ENCODE measurements at regions not wholly inside any gene's neighbourhood (a gene's known extent, or its start where the extent isn't known, plus 50 kb on each side); places are given as distances from the start of the nearest gene placed in this dataset.

GRCh38 chr15:98146031-98146820, 185.7 kb downstream of the ARRDC4 start:
- ATAC-seq = no peak
- intact Hi-C loops (cut with micrococcal nuclease) = no loop called here
- Histone ChIP-seq H3K79me2 (ENCODE audit: insufficient read depth, low read length) (no peaks in the 10 kb centered on the region), H3K4me1 (ENCODE audit: control insufficient read depth in 1 of 2, insufficient read depth in 2 of 2, low read length in 2 of 2) (no peaks in the 10 kb centered on the region), H4K20me1 (ENCODE audit: insufficient read depth) (no peaks in the 10 kb centered on the region; the same call in 1 of the 2 replicates), H3K36me3 (ENCODE audit: control insufficient read depth in 1 of 2, insufficient read depth in 2 of 2, low read length in 2 of 2) (no peaks in the 10 kb centered on the region), H3K9ac (ENCODE audit: low read length) (no peak overlapping the region), H3K9me3 (ENCODE audit: control insufficient read depth in 1 of 2, insufficient read depth in 1 of 2, low read depth in 1 of 2, low read length in 2 of 2) (no peaks in the 10 kb centered on the region), H3K4me2 (ENCODE audit: low read length) (no peak overlapping the region), H2AFZ (ENCODE audit: low read depth, low read length, poor library complexity, severe bottlenecking) (no peak overlapping the region), H3K27ac (ENCODE audit: low read depth, low read length) (no peak overlapping the region), H3K9me2 (ENCODE audit: insufficient read depth) (no peaks in the 10 kb centered on the region), H3K4me3 (replicated peaks in 1 of 2; ENCODE audit: low read depth in 1 of 2, low read length in 2 of 2) (no peak overlapping the region), H3K27me3 (ENCODE audit: insufficient read depth, low read length) (no peaks in the 10 kb centered on the region)
- BruUV-seq (replicated peaks) = no TSS peak
- ChIA-PET RAD21 (ENCODE audit: low non-redundant PET in 1 of 2, low total read pairs in 2 of 2, uncharacterized antibody in 2 of 2, unreplicated experiment in 2 of 2) (no interaction called here), POLR2A (no interaction called here), CTCF (no interaction called here)
- TF ChIP-seq YY1 (IDR thresholded peaks at IDR 0.05; ENCODE audit: extremely low read depth, insufficient replicate concordance, low read depth, low read length) (no peak), EZH2 (IDR thresholded peaks at IDR 0.05) (no peak), SP1 (IDR thresholded peaks at IDR 0.05; ENCODE audit: low read depth) (no peak), CEBPB (IDR thresholded peaks at IDR 0.05; ENCODE audit: low read depth) (no peak), REST (IDR thresholded peaks at IDR 0.05; ENCODE audit: low read depth) (no peak)
- no peak for DNase-seq (ENCODE audit: low read depth, low spot score)

GRCh38 chr15:98147415-98147814, 186.9 kb downstream of the ARRDC4 start:
- H3K9me2 ChIP-seq (ENCODE audit: insufficient read depth) = no peaks in the 10 kb centered on the region
- POLR2A ChIA-PET = no interaction called here
- H3K4me2 ChIP-seq (ENCODE audit: low read length) = no peak overlapping the region
- no peak for TF ChIP-seq ATF3 (IDR thresholded peaks at IDR 0.05)
- H3K4me1 ChIP-seq (ENCODE audit: control insufficient read depth in 1 of 2, insufficient read depth in 2 of 2, low read length in 2 of 2) = no peaks in the 10 kb centered on the region
- ATAC-seq (no peak), DNase-seq (ENCODE audit: low read depth, low spot score) (no peak)
- H4K20me1 ChIP-seq (ENCODE audit: insufficient read depth) = no peaks in the 10 kb centered on the region; the same call in 1 of the 2 replicates
- no TSS peak for BruUV-seq (replicated peaks)
- RAD21 ChIA-PET (ENCODE audit: low non-redundant PET in 1 of 2, low total read pairs in 2 of 2, uncharacterized antibody in 2 of 2, unreplicated experiment in 2 of 2) = no interaction called here
- no peak overlapping the region for H2AFZ ChIP-seq (ENCODE audit: low read depth, low read length, poor library complexity, severe bottlenecking)
- H3K79me2 ChIP-seq (ENCODE audit: insufficient read depth, low read length) = no peaks in the 10 kb centered on the region
- no peaks in the 10 kb centered on the region for H3K27me3 ChIP-seq (ENCODE audit: insufficient read depth, low read length)
- no peaks in the 10 kb centered on the region for H3K9me3 ChIP-seq (ENCODE audit: control insufficient read depth in 1 of 2, insufficient read depth in 1 of 2, low read depth in 1 of 2, low read length in 2 of 2)
- CTCF ChIA-PET = no interaction called here
- H3K9ac ChIP-seq (ENCODE audit: low read length) = no peak overlapping the region
- H3K36me3 ChIP-seq (ENCODE audit: control insufficient read depth in 1 of 2, insufficient read depth in 2 of 2, low read length in 2 of 2) = no peaks in the 10 kb centered on the region
- intact Hi-C loops (cut with micrococcal nuclease) = no loop called here
- no peak overlapping the region for H3K4me3 ChIP-seq (replicated peaks in 1 of 2; ENCODE audit: low read depth in 1 of 2, low read length in 2 of 2)
- no peak overlapping the region for H3K27ac ChIP-seq (ENCODE audit: low read depth, low read length)
